GM19452 (cell line): ENCODE measurements at regions not wholly inside any gene's neighbourhood (a gene's known extent, or its start where the extent isn't known, plus 50 kb on each side); places are given as distances from the start of the nearest gene placed in this dataset.

ENCODE experiments used
- ATAC-seq: cut with Tn5 transposase; IDR thresholded peaks from one replicate; pipeline ENCODE4 v1.9.1; 2021; ENCODE audit not compliant: unreplicated experiment

GRCh38 chr2:12326449-12327190, 390.1 kb upstream of the TRIB2 start:
- no peak for ATAC-seq

DNA sequence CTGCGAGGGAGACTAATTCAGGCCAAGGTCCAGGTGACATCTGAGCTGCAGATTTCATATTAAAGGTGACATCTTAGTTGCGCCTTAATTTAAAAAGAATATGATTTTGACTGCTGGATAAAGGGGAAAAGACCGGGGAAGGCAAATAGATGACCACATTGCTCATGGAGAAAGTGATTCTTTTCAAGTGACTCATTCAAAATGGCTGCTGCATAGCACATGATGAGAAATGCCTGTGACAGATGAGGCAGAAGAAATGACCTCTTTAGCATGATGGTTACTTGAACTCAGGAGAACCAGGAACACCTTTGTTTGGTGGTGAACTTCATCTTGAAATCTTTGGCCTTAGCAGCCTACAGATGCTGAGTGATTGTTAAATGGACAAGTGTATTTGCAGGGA, 385.8 kb upstream of the TRIB2 start:
- no peak for ATAC-seq

DNA sequence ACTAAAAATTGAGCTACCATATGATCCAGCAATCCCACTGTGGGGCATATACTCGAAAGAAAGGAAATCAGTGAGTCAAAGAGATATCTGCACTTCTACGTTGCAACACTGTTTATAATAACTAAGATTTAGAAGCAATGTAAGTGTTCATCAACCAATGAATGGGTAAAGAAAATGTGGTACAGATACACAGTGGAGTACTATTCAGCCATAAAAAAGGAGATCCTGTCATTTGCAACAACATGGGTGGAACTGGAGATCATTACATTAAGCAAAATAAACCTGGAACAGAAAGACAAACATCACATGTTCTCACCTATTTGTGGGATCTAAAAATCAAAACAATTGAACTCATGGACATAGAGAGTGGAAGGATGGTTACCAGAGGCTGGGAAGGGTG, 385.0 kb upstream of the TRIB2 start:
- no peak for ATAC-seq

- ATAC-seq: no peak
Measured at GRCh38 chr2:12333293-12333692, 383.4 kb upstream of the TRIB2 start.

DNA sequence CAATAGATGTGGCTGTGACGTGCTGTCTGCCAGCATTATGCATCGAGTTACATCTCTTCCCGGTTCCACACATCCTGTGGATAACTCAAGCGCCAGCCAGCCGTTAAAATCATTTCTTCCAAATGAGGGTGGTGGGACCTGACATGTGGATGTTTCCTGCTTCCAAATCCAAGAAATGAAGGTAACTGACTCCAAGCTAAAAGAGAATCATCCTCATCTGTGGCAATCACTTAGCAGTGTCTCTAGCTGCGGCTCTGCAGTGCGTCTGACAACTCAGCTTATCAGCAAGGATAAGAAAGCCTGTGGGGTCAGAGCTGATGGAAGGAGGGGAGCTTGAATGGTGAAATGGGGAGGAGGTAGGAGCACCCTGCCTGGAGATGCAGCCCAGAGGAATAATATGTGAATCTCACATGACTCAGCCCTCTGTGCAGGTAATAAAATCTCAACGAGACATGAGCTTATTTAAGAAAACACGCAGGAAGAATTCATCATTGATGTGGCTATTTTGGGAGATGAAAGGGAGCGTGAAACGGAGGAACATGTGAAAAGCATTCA, 382.2 kb upstream of the TRIB2 start:
- no peak for ATAC-seq

- no peak for ATAC-seq
Measured at GRCh38 chr2:12335131-12335530, 381.6 kb upstream of the TRIB2 start.

GRCh38 chr2:12335995-12336394, 380.7 kb upstream of the TRIB2 start:
- ATAC-seq: no peak

- ATAC-seq: no peak
Measured at GRCh38 chr2:12338946-12339697, 377.6 kb upstream of the TRIB2 start.

- ATAC-seq: no peak
Measured at GRCh38 chr2:12340164-12340563, 376.6 kb upstream of the TRIB2 start.

GRCh38 chr2:12341215-12341614, 375.5 kb upstream of the TRIB2 start:
- ATAC-seq: no peak

- ATAC-seq: no peak
Measured at GRCh38 chr2:12341920-12342319, 374.8 kb upstream of the TRIB2 start.

DNA sequence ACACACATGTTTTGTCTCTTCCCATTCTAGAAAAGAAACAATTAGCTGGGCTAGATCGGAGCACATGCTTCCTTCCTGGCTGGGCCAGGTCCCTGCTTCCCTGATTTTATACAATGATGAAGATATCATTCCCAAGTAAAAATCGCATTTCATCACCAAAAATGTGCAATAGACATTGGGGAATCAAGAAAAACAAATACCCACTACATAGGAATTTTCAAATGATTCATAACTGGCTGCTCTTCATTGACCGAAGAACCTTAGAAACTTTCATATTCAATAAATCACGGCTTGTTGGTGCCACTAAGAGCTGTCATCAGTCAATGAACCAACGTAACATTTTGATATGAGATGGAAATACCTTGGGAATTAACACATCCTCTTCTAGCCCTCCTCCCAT, 373.6 kb upstream of the TRIB2 start:
- ATAC-seq: no peak

DNA sequence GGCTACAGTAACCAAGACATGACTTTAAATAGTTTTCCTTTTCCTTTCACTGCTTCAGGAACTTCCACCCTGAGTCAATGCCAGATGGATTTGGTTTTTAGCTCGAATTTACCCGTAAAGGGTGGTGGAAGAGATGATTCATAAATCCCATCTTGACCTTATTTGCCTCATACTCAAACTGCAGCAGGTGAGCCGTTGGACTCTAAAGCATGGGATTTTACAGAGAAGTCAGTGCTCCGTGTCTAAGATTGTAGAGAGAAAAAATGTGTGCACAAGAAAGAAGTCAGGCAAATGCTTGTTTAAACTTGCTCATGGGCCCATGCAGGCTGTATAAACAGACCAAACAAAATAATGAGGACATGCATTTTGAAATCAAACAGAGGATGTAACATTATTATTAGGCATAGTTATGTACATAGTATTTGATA, 369.7 kb upstream of the TRIB2 start:
- no peak for ATAC-seq

DNA sequence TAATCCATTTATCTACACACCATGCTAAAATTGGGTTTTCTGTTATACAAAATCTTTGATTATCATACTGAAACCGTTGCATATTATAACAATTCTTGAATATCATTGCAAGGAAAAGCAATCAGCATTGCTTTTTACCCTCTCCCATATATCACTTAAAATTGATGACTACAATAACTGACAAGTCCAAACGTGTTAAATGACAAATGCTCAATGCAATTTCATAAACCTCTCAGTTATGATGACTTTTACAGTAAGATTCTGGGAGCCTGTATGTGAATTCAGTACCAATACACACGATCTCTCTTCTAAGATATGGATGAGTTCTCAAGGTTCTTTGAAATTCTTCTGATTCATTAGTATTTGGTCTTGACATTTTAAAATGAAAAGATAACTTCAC, 368.5 kb upstream of the TRIB2 start:
- no peak for ATAC-seq

- ATAC-seq: no peak
Measured at GRCh38 chr2:12350821-12351220, 365.9 kb upstream of the TRIB2 start.

GRCh38 chr2:12352889-12353288, 363.8 kb upstream of the TRIB2 start:
- ATAC-seq: no peak

GRCh38 chr2:12361506-12361905, 355.2 kb upstream of the TRIB2 start:
- ATAC-seq: no peak

DNA sequence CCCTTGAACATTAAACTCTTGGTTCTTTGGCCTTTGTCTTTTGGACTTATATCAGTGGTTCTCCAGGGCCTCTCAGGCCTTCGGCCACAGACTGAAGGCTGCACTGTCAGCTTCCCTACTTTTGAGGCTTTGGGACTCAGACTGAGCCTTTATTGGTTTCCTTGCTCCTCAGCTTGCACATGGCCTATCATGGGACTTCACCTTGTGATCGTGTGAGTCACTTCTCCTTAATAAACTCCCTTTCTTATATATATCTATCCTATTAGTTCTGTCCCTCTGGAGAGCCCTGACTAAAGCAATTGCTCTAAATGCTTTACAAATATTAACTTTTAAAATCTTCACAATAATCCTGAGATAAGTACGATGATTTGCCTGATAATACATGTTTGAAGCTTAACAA, 353.6 kb upstream of the TRIB2 start:
- no peak for ATAC-seq

- ATAC-seq: no peak
Measured at GRCh38 chr2:12363569-12363968, 353.2 kb upstream of the TRIB2 start.

- no peak for ATAC-seq
Measured at GRCh38 chr2:12369566-12369965, 347.2 kb upstream of the TRIB2 start.

DNA sequence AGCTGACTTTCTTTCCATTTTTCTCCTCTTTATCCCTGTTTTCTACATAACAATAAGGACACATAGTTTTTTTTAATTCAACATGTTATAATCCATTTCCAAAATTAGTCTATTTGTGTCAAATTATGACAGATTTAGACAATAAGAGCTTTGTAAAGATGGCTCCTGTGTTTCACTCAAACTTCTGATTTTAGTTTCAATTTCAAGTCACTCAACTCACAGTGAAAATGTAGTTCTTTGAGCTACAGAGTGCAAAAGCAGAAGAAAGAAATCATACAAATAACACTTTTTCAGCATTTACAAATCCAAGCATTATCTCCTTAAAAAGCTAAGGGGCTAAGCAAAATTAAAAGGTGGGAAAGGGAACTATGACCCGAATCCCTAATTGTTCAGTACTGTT, 340.7 kb upstream of the TRIB2 start:
- no peak for ATAC-seq

DNA sequence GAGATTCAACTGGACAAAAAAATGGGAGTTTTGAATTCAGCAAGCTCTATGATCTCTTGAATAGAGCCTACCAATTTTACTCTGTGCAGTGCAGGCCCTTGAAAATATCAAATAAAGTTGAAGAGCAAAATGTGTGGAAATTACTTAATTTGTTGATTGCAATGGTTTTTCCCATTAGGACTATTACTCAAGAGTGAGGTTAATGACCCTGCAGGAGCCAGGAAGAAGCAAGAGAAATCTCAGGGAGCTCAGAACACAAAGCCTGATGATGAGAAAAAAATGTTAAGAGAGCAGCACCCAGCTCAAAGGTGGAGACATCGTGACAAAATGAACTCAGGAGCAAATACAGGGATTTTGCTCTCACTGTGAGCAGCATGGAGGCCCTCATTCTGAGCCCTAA, 337.6 kb upstream of the TRIB2 start:
- ATAC-seq: no peak
